ENCODE measurements at regions not wholly inside any gene's neighbourhood (a gene's known extent, or its start where the extent isn't known, plus 50 kb on each side); places are given as distances from the start of the nearest gene placed in this dataset.

GRCh38 chr3:31235062-31235700, 297.5 kb upstream of the STT3B start:
- no peak for TF ChIP-seq CTCF (IDR thresholded peaks at IDR 0.05)
- no peak for TF ChIP-seq POLR2A (IDR thresholded peaks at IDR 0.05)
- TF ChIP-seq POLR2AphosphoS5 (IDR thresholded peaks at IDR 0.05): no peak

Measured in prostate gland (tissue), 2 donors.